Left lung (tissue), 4 donors: ENCODE measurements at regions not wholly inside any gene's neighbourhood (a gene's known extent, or its start where the extent isn't known, plus 50 kb on each side); places are given as distances from the start of the nearest gene placed in this dataset.
A peak's percentile ranks its signal among the peaks of the same experiment; 100 is the strongest.

ENCODE experiments used
- ATAC-seq: fragments of 200-7000 bp; cut with Tn5 transposase; one replicate; pipeline ENCODE4 v1.9.1; 2020; ENCODE audit warnings: moderate library complexity
- DNase-seq, 4 donors: peaks; one replicate each; pipeline ENCODE4 v3.0.0-alpha.2; 2013 to 2020
- H3K27ac ChIP-seq, 2 donors: fragments of 200-600 bp; sonication (generic) in 1 of 2; one replicate each; pipeline versions ENCODE4 v1.5.0 to v1.8.0; 2020 to 2021
- H3K27me3 ChIP-seq, 2 donors: fragments of 200-600 bp; sonication (generic) in 1 of 2; one replicate each; pipeline versions ENCODE4 v1.5.0 to v1.8.0; 2020 to 2021
- H3K36me3 ChIP-seq, 2 donors: fragments of 200-600 bp; sonication (generic) in 1 of 2; one replicate each; pipeline versions ENCODE4 v1.5.0 to v1.8.0; 2020 to 2021
- H3K4me1 ChIP-seq, 2 donors: fragments of 200-600 bp; one replicate each; pipeline ENCODE4 v1.8.0; 2021
- H3K4me3 ChIP-seq, 2 donors: fragments of 200-600 bp; sonication (generic) in 1 of 2; one replicate each; pipeline versions ENCODE4 v1.5.0 to v1.8.0; 2020 to 2021; ENCODE audit warnings: mild to moderate bottlenecking in 1 of 2
- H3K9me3 ChIP-seq, 2 donors: fragments of 200-600 bp; sonication (generic) in 1 of 2; one replicate each; pipeline versions ENCODE4 v1.5.0 to v1.8.0; 2020 to 2021
- CTCF ChIP-seq, 2 donors: fragments of 200-600 bp; sonication (generic) in 1 of 2; IDR thresholded peaks; one replicate each; pipeline versions ENCODE4 v1.5.0 to v1.8.0; 2021; ENCODE audit warnings: antibody characterized with exemption in 2 of 2
- intact Hi-C, 2 donors: fragments of 100-400 bp; cut with DNase I; formaldehyde crosslinking; loops; one replicate each; pipeline versions ENCODE4 v1.11.2 to v1.14.2; 2022
- donor health status: DM: no; HTN: yes; CAD: no.
- donor health status: DM: no; HTN: no; CAD: no.

GRCh38 chr7:113454597-113455169 lies 336.3 kb upstream of the SMIM30 start:
- ATAC-seq: no peak
- no peaks in the 10 kb centered on the region for H3K36me3 ChIP-seq
- no peaks in the 10 kb centered on the region for H3K4me1 ChIP-seq
- H3K27me3 ChIP-seq: no peaks in the 10 kb centered on the region
- TF ChIP-seq CTCF (IDR thresholded peaks at IDR 0.05): no peak
- no peak for DNase-seq
- H3K27ac ChIP-seq: no peak overlapping the region
- no peak overlapping the region for H3K4me3 ChIP-seq
- no peaks in the 10 kb centered on the region for H3K9me3 ChIP-seq
- intact Hi-C loops: no loop called here

GRCh38 chr7:113452245-113452644 lies 333.9 kb upstream of the SMIM30 start:
- no peaks in the 10 kb centered on the region for H3K4me1 ChIP-seq
- peak; percentile 43 for ATAC-seq
- no peak for DNase-seq
- intact Hi-C loops: no loop called here
- H3K9me3 ChIP-seq: no peaks in the 10 kb centered on the region
- H3K4me3 ChIP-seq: no peak overlapping the region
- H3K27me3 ChIP-seq: no peaks in the 10 kb centered on the region
- no peak overlapping the region for H3K27ac ChIP-seq
- TF ChIP-seq CTCF (IDR thresholded peaks at IDR 0.05): no peak
- no peaks in the 10 kb centered on the region for H3K36me3 ChIP-seq

- Histone ChIP-seq H3K9me3 (no peaks in the 10 kb centered on the region), H3K4me3 (no peak overlapping the region), H3K27ac (no peak overlapping the region), H3K27me3 (no peaks in the 10 kb centered on the region), H3K4me1 (no peaks in the 10 kb centered on the region), H3K36me3 (no peaks in the 10 kb centered on the region)
- no peak for TF ChIP-seq CTCF (IDR thresholded peaks at IDR 0.05)
- ATAC-seq (no peak), DNase-seq (no peak)
- intact Hi-C loops: no loop called here
Observed at GRCh38 chr7:113446791-113447190, 328.4 kb upstream of the SMIM30 start.

GRCh38 chr7:113446391-113446790 lies 328.0 kb upstream of the SMIM30 start:
- no peaks in the 10 kb centered on the region for H3K27me3 ChIP-seq
- H3K27ac ChIP-seq: no peak overlapping the region
- H3K36me3 ChIP-seq: no peaks in the 10 kb centered on the region
- H3K4me3 ChIP-seq: no peak overlapping the region
- no peak for DNase-seq
- no peak for ATAC-seq
- TF ChIP-seq CTCF (IDR thresholded peaks at IDR 0.05): no peak
- H3K4me1 ChIP-seq: no peaks in the 10 kb centered on the region
- H3K9me3 ChIP-seq: no peaks in the 10 kb centered on the region
- intact Hi-C loops: no loop called here

GRCh38 chr7:113444261-113444660 lies 325.9 kb upstream of the SMIM30 start:
- DNase-seq (no peak), ATAC-seq (no peak)
- Histone ChIP-seq H3K27ac (no peak overlapping the region), H3K4me3 (no peak overlapping the region), H3K9me3 (no peaks in the 10 kb centered on the region), H3K36me3 (no peaks in the 10 kb centered on the region), H3K27me3 (no peaks in the 10 kb centered on the region), H3K4me1 (no peaks in the 10 kb centered on the region)
- TF ChIP-seq CTCF (IDR thresholded peaks at IDR 0.05): no peak
- intact Hi-C loops: no loop called here
